ENCODE measurements at regions not wholly inside any gene's neighbourhood (a gene's known extent, or its start where the extent isn't known, plus 50 kb on each side); places are given as distances from the start of the nearest gene placed in this dataset.

GRCh38 chr15:47640901-47641300 lies 76.4 kb upstream of the SEMA6D start:
- TF ChIP-seq POLR2AphosphoS5 (IDR thresholded peaks at IDR 0.05; ENCODE audit: low read depth, low read length) (no peak), CTCF (IDR thresholded peaks at IDR 0.05) (no peak), TCF7L2 (IDR thresholded peaks at IDR 0.05; ENCODE audit: low read depth, low read length) (no peak), REST (IDR thresholded peaks at IDR 0.05; ENCODE audit: insufficient read depth in 1 of 2, low read depth in 2 of 2, low read length in 1 of 2) (no peak), SIN3A (IDR thresholded peaks at IDR 0.05; ENCODE audit: borderline replicate concordance, insufficient read depth, low read depth, low read length) (no peak)

GRCh38 chr15:47644722-47645121 lies 72.6 kb upstream of the SEMA6D start:
- POLR2A ChIA-PET, result no interaction called here
- Histone ChIP-seq H3K36me3 (ENCODE audit: control insufficient read depth, insufficient read depth, low read length) (no peaks in the 10 kb centered on the region), H3K27ac (ENCODE audit: low read length) (no peak overlapping the region), H3K9me3 (ENCODE audit: control insufficient read depth, insufficient read depth, low read depth, low read length) (no peaks in the 10 kb centered on the region), H3K4me1 (ENCODE audit: control insufficient read depth, insufficient read depth, low read length) (no peaks in the 10 kb centered on the region), H3K27me3 (ENCODE audit: control insufficient read depth, insufficient read depth, low read length) (no peaks in the 10 kb centered on the region), H3K4me3 (ENCODE audit: low read depth in 2 of 2, low read length in 2 of 2) (no peak overlapping the region)
- intact Hi-C loops (cut with micrococcal nuclease; ENCODE audit: unreplicated experiment), result no loop called here
- no TSS peak for BruUV-seq (replicated peaks)
- TF ChIP-seq REST (IDR thresholded peaks at IDR 0.05; ENCODE audit: insufficient read depth in 1 of 2, low read depth in 2 of 2, low read length in 1 of 2) (no peak), TCF7L2 (IDR thresholded peaks at IDR 0.05; ENCODE audit: low read depth, low read length) (no peak), CTCF (IDR thresholded peaks at IDR 0.05) (no peak)
- in situ Hi-C loops (cut with HindIII; ENCODE audit: low pct_unique_long_range_greater_than_20kb, low sequenced_read_pairs), result no loop called here
- DNase-seq (ENCODE audit: low read depth, low spot score) (no peak), ATAC-seq (no peak)
- CTCF ChIA-PET, result no interaction called here

More at GRCh38 chr15:47640901-47641300, 76.4 kb upstream of the SEMA6D start:
- in situ Hi-C loops (cut with HindIII; ENCODE audit: low pct_unique_long_range_greater_than_20kb, low sequenced_read_pairs) (no loop called here), intact Hi-C loops (cut with micrococcal nuclease; ENCODE audit: unreplicated experiment) (no loop called here)
- POLR2A ChIA-PET, result no interaction called here
- DNase-seq (ENCODE audit: low read depth, low spot score), result no peak
- CTCF ChIA-PET, result no interaction called here
- Histone ChIP-seq H3K36me3 (ENCODE audit: control insufficient read depth, insufficient read depth, low read length) (no peaks in the 10 kb centered on the region), H3K9me3 (ENCODE audit: control insufficient read depth, insufficient read depth, low read depth, low read length) (no peaks in the 10 kb centered on the region), H3K27me3 (ENCODE audit: control insufficient read depth, insufficient read depth, low read length) (no peaks in the 10 kb centered on the region), H3K4me3 (ENCODE audit: low read depth in 2 of 2, low read length in 2 of 2) (no peak overlapping the region), H3K27ac (ENCODE audit: low read length) (no peak overlapping the region), H3K4me1 (ENCODE audit: control insufficient read depth, insufficient read depth, low read length) (no peaks in the 10 kb centered on the region)
- no TSS peak for BruUV-seq (replicated peaks)
- no peak for ATAC-seq
